HG03469 (cell line): ENCODE measurements at regions not wholly inside any gene's neighbourhood (a gene's known extent, or its start where the extent isn't known, plus 50 kb on each side); places are given as distances from the start of the nearest gene placed in this dataset.

ENCODE experiments used
- ATAC-seq: cut with Tn5 transposase; IDR thresholded peaks from one replicate; pipeline ENCODE4 v1.9.1; 2021; ENCODE audit warnings: mild to moderate bottlenecking, moderate library complexity, moderate number of reproducible peaks; ENCODE audit not compliant: unreplicated experiment

- ATAC-seq = no peak
These were observed 171.8 kb upstream of the C1orf87 start for GRCh38 chr1:60245324-60245723.

- no peak for ATAC-seq
These were observed 171.3 kb upstream of the C1orf87 start for GRCh38 chr1:60244906-60245305.

GRCh38 chr1:60235275-60235674 is 161.7 kb upstream of the C1orf87 start:
- ATAC-seq = no peak

GRCh38 chr1:60234776-60235175 is 161.2 kb upstream of the C1orf87 start:
- no peak for ATAC-seq

GRCh38 chr1:60229821-60230220 is 156.3 kb upstream of the C1orf87 start:
- ATAC-seq = no peak

DNA sequence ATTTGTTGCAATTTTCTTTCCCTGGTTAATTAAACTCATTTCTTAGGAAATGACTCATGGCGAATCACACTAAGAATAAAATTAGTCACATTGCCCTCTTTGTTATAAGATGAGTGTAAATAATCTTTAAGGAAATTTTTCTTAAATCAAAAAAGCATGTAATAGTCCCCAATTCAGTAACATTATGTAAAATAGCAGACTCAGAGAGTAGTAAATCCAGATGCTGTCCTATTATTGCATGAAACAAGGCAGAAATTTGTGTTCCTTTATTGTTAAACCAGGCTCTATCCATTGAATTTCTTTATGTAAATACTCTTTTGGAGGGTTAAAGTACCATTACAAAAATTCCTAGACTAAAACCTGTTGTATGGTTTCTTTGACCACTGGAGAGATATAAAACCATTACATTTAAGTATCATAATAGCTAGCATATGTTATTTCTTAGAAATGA is 154.5 kb upstream of the C1orf87 start:
- no peak for ATAC-seq

GRCh38 chr1:60227601-60228000 is 154.0 kb upstream of the C1orf87 start:
- ATAC-seq = no peak

GRCh38 chr1:60225486-60225885 is 151.9 kb upstream of the C1orf87 start:
- no peak for ATAC-seq

GRCh38 chr1:60224523-60224922 is 151.0 kb upstream of the C1orf87 start:
- no peak for ATAC-seq

GRCh38 chr1:60223158-60223557 is 149.6 kb upstream of the C1orf87 start:
- no peak for ATAC-seq

DNA sequence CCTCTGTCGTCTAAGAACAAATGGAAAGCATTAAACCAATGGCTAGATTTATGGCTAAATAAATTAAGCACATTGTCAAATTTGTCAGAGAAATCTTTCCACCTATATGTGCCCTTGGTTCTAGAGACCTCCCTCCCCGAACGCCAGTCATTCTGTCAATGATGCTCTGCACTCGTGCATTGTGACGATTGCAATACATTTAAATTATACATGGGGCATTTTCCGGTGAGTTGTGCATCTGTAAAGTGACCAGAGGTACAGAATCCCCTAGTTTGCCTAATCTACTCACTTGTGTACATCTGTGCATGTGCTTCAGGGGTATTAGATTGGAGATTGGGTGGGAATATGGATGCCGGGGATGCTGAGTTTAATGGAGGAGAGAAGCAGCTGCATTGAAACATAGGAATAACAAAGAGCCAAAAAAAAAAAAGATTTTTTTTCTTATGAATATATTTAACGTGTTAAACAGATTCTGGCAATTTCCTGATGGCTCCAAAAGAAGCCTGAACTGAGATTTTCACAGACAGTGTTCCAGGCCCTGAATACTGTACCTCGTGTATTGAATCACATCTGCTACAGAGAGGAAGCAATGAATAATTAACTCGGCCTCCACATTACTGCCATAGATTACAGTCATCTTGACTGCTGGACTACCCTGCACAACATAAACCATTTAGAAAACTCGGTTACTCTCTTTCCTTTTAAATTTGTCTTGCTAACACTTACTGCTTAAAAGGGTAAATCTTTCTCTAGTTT is 149.0 kb upstream of the C1orf87 start:
- ATAC-seq = no peak

DNA sequence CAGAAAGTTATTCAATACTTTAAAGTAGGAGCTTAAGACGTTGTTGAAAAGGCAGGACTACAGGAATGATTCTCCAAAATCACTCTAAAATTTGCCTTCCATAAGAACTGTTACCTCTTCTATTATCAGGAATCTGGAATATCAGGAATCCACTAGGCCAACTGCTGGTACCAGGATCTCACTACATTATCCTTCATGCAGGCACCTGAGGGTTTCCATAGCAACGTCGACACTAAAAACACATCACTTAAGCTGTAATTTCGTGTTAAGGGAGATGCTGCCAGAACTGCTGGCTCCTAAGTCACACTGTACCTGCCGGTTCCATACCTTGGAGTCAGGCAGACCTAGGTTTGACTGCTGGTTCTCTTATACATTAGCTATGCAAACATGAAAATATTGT is 139.7 kb upstream of the C1orf87 start:
- ATAC-seq = no peak

- ATAC-seq = no peak
These were observed 122.5 kb upstream of the C1orf87 start for GRCh38 chr1:60196026-60196425.

DNA sequence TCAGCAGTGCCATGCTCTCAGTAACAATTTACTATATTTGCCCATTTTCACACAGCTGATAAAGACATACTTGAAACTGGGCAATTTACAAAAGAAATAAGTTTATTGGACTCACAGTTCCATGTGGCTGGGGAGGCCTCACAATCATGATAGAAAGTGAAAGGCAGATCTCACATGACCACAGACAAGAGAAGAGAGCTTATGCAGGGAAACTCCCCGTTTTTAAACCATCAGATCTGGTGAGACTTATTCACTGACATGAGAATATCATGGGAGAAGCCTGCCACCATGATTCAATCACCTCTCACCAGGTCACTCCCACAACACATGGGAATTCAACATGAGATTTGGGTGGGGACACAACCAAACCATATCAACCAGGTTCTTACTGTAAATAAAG is 112.1 kb upstream of the C1orf87 start:
- ATAC-seq = no peak

- ATAC-seq = no peak
These were observed 111.0 kb upstream of the C1orf87 start for GRCh38 chr1:60184521-60184920.

- no peak for ATAC-seq
These were observed 100.3 kb upstream of the C1orf87 start for GRCh38 chr1:60173729-60174505.

DNA sequence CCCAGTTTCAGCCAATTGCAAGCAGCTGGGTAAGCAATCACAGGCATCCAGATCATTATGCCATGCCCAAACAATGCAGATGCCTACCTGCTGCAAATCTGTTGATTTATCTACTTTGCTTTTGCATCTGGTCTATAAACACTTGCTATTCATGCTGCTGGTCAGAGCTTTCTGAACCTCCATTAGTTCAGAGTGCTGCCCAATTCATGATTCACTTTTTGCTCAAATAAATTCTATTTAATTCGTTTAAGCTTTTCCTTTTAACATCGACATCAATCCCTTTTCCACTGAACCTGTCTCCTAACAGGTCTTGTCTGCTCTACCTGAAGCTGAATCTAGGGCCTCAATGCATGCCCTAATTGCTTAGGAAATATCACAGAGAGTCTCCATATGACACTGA is 99.4 kb upstream of the C1orf87 start:
- ATAC-seq = no peak

- no peak for ATAC-seq
These were observed 98.2 kb upstream of the C1orf87 start for GRCh38 chr1:60171801-60172200.

DNA sequence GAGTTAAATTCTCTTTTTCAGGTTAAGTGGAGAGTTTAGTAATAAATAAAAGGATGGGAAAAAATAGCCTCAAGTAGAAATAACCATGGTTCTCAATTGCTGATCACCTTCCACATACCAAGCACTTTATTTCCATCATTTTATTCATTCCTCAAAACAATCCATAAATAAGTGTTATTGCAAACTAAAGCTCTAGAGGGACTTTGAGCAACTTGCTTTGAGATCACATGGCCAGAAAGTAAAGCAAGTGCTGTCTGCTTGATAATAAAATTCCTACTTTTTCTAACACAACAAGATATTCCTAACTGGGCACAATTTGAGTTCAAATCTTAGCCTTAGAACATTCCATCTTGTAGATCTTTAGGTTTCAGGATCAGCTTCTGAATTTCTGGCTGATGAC is 97.1 kb upstream of the C1orf87 start:
- no peak for ATAC-seq

- ATAC-seq = no peak
These were observed 95.6 kb upstream of the C1orf87 start for GRCh38 chr1:60169206-60169605.

DNA sequence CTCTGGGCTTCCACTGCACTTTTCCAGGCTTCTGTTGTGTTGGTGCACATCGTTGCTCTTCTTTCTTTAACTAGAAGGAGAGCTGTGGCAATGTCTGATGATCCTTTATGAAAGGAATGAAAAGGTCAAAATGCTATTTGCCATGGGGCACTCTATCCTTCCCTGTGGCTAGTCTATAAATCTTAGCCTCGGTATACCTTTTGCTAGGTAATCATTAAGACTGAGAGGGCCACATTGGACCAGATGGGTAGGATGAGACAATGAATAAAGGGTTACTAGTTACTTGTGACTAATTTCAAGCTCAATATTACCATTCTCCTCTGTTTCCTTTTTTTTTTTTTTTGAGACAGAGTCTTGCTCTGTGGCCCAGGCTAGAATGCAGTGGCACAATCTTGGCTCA is 89.4 kb upstream of the C1orf87 start:
- no peak for ATAC-seq

GRCh38 chr1:60160141-60160540 is 86.6 kb upstream of the C1orf87 start:
- ATAC-seq = no peak
